IMR-90 (cell line): ENCODE measurements at regions not wholly inside any gene's neighbourhood (a gene's known extent, or its start where the extent isn't known, plus 50 kb on each side); places are given as distances from the start of the nearest gene placed in this dataset.

ENCODE experiments used
- ATAC-seq: fragments of 200-7000 bp; cut with Tn5 transposase; 2 replicates; pipeline ENCODE4 v1.9.1; 2020; ENCODE audit warnings: low read depth, mild to moderate bottlenecking, moderate library complexity
- BruUV-seq: library from RNA; stranded (reverse); fragments of 400-500 nt; replicated peaks from 2 replicates; lab custom pipeline; 2021; lab: Mats Ljungman, UMichigan
- CTCF ChIA-PET: fragments of 300-600 bp; formaldehyde crosslinking; extraction: SDS; loops from one replicate; lab custom pipeline; 2021; ENCODE audit warnings: antibody characterized with exemption; lab: Yijun Ruan, JAX
- POLR2A ChIA-PET: fragments of 300-600 bp; sonication (Branson Sonifier 250); formaldehyde crosslinking; loops from one replicate; lab custom pipeline; 2022; ENCODE audit warnings: antibody characterized with exemption; ENCODE audit not compliant: unreplicated experiment; lab: Charles Lee
- DNase-seq: peaks from one replicate; pipeline ENCODE4 v3.0.0; 2013
- H2AFZ ChIP-seq: replicated peaks from 2 replicates; pipeline ENCODE3; 2013; ENCODE audit warnings: low read length, mild to moderate bottlenecking; ENCODE audit not compliant: poor library complexity
- H2AK5ac ChIP-seq: 2 replicates; pipeline ENCODE4 v1.6.1; 2013; ENCODE audit warnings: low read depth, low read length, inconsistent platforms
- H2AK9ac ChIP-seq: replicated peaks from 2 replicates; pipeline ENCODE3; 2013; ENCODE audit warnings: mild to moderate bottlenecking, low read depth, low read length, moderate library complexity; ENCODE audit not compliant: poor library complexity
- H2BK120ac ChIP-seq: 2 replicates; pipeline ENCODE4 v1.6.1; 2013; ENCODE audit warnings: low read depth, low read length, inconsistent platforms
- H2BK15ac ChIP-seq: 3 replicates; pipeline ENCODE4 v1.6.1; 2013; ENCODE audit warnings: low read depth, low read length, inconsistent platforms
- H2BK20ac ChIP-seq: 2 replicates; pipeline ENCODE4 v1.6.1; 2013; ENCODE audit warnings: low read depth, mild to moderate bottlenecking, inconsistent platforms, low read length, moderate library complexity
- H2BK5ac ChIP-seq: 2 replicates; pipeline ENCODE4 v1.6.1; 2013; ENCODE audit warnings: mild to moderate bottlenecking, low read depth, low read length, inconsistent platforms; ENCODE audit not compliant: poor library complexity, severe bottlenecking
- H3K14ac ChIP-seq: replicated peaks from 2 replicates; pipeline ENCODE4 v1.6.1; 2013; ENCODE audit warnings: low read depth, low read length, inconsistent platforms
- H3K18ac ChIP-seq: 2 replicates; pipeline ENCODE4 v1.6.1; 2013; ENCODE audit warnings: low read depth, low read length, control low read depth
- H3K23ac ChIP-seq: 2 replicates; pipeline ENCODE4 v1.6.1; 2013; ENCODE audit warnings: low read depth, low read length, inconsistent platforms
- H3K27ac ChIP-seq: 2 replicates; pipeline ENCODE4 v1.5.1; 2013; ENCODE audit warnings: mild to moderate bottlenecking, control low read depth, low read length; ENCODE audit not compliant: insufficient read depth
- H3K27me3 ChIP-seq: 2 replicates; pipeline ENCODE4 v1.6.1; 2013; ENCODE audit warnings: low read length; ENCODE audit not compliant: control insufficient read depth, insufficient read depth
- H3K36me3 ChIP-seq: 2 replicates; pipeline ENCODE4 v1.6.1; 2013; ENCODE audit warnings: low read length, mixed read lengths; ENCODE audit not compliant: control insufficient read depth, insufficient read depth
- H3K4ac ChIP-seq: 2 replicates; pipeline ENCODE4 v1.6.1; 2013; ENCODE audit warnings: low read depth, low read length, inconsistent platforms
- H3K4me1 ChIP-seq: 2 replicates; pipeline ENCODE4 v1.6.1; 2013; ENCODE audit warnings: low read length, mixed read lengths; ENCODE audit not compliant: control insufficient read depth, insufficient read depth
- H3K4me2 ChIP-seq: 2 replicates; pipeline ENCODE4 v1.6.1; 2013; ENCODE audit warnings: low read depth, mild to moderate bottlenecking, control low read depth, low read length, moderate library complexity
- H3K4me3 ChIP-seq: 2 replicates; pipeline ENCODE4 v1.5.1; 2013; ENCODE audit warnings: low read depth, mild to moderate bottlenecking, control low read depth, low read length, moderate library complexity; ENCODE audit not compliant: insufficient read depth
- H3K56ac ChIP-seq: 2 replicates; pipeline ENCODE4 v1.6.1; 2013; ENCODE audit warnings: low read length, inconsistent platforms; ENCODE audit not compliant: insufficient read depth; ENCODE audit errors: extremely low read depth
- H3K79me1 ChIP-seq, 2 experiments: 2 replicates each; pipeline ENCODE4 v1.6.1; 2013; ENCODE audit warnings: low read length in 2 of 2, inconsistent platforms in 1 of 2, low read depth in 1 of 2
- H3K9ac ChIP-seq: 2 replicates; pipeline ENCODE4 v1.6.1; 2013; ENCODE audit warnings: low read depth, low read length, control low read depth
- H3K9me1 ChIP-seq: 2 replicates; pipeline ENCODE4 v1.6.1; 2013; ENCODE audit warnings: low read length, inconsistent platforms; ENCODE audit not compliant: insufficient read depth
- H3K9me3 ChIP-seq: 2 replicates; pipeline ENCODE4 v1.6.1; 2013; ENCODE audit warnings: low read length; ENCODE audit not compliant: control insufficient read depth, insufficient read depth
- H4K20me1 ChIP-seq: 2 replicates; pipeline ENCODE4 v1.6.1; 2013; ENCODE audit warnings: low read length, inconsistent platforms; ENCODE audit not compliant: insufficient read depth
- H4K5ac ChIP-seq: 2 replicates; pipeline ENCODE4 v1.6.1; 2013; ENCODE audit warnings: mild to moderate bottlenecking, low read depth, low read length, control low read depth
- H4K8ac ChIP-seq, 2 experiments: 2 replicates each; pipeline ENCODE4 v1.6.1; 2013; ENCODE audit warnings: low read depth in 2 of 2, low read length in 2 of 2, control low read depth in 1 of 2, inconsistent platforms in 1 of 2
- H4K91ac ChIP-seq: 2 replicates; pipeline ENCODE4 v1.6.1; 2013; ENCODE audit warnings: low read depth, low read length, inconsistent platforms; ENCODE audit not compliant: insufficient read depth
- BHLHE40 ChIP-seq: fragments of 150-350 bp; IDR thresholded peaks from 2 replicates; pipeline ENCODE4 v1.6.1; 2016; ENCODE audit warnings: mild to moderate bottlenecking, low read depth, low read length
- CHD1 ChIP-seq: IDR thresholded peaks from 2 replicates; pipeline ENCODE4 v1.6.1; 2012; ENCODE audit warnings: low read depth, low read length, improper control_type of control experiment
- FOS ChIP-seq: fragments of 150-350 bp; IDR thresholded peaks from 2 replicates; pipeline ENCODE4 v1.6.1; 2016; ENCODE audit warnings: low read depth, low read length
- MAFK ChIP-seq: IDR thresholded peaks from 2 replicates; pipeline ENCODE4 v1.6.1; 2012; ENCODE audit warnings: low read depth, low read length, improper control_type of control experiment
- NFE2L2 ChIP-seq: fragments of 150-350 bp; IDR thresholded peaks from 2 replicates; pipeline ENCODE4 v1.6.1; 2016; ENCODE audit warnings: low read depth, mild to moderate bottlenecking, low read length
- POLR2A ChIP-seq: IDR thresholded peaks from 2 replicates; pipeline ENCODE4 v1.6.1; 2012; ENCODE audit warnings: mild to moderate bottlenecking, low read depth, low read length
- RAD21 ChIP-seq: IDR thresholded peaks from 2 replicates; pipeline ENCODE4 v1.6.1; 2012; ENCODE audit warnings: low read length, improper control_type of control experiment
- RCOR1 ChIP-seq: IDR thresholded peaks from 2 replicates; pipeline ENCODE4 v1.6.1; 2012; ENCODE audit warnings: mild to moderate bottlenecking, low read length, improper control_type of control experiment; ENCODE audit not compliant: insufficient replicate concordance
- RFX5 ChIP-seq: IDR thresholded peaks from 2 replicates; pipeline ENCODE4 v1.8.0; 2012; ENCODE audit warnings: low read depth, mild to moderate bottlenecking, low read length, moderate library complexity
- WGBS, 2 experiments: methylation state at CpG; one replicate each; pipeline versions ENCODE4 v1.1.5 to v1.1.7; 2013; ENCODE audit warnings: missing lambda C conversion rate in 2 of 2; ENCODE audit not compliant: insufficient read length in 1 of 2; ENCODE audit errors: extremely low coverage in 2 of 2; 5-methylcytosine and 5-hydroxymethylcytosine counted together
- dilution Hi-C: fragments of 300-500 bp; cut with HindIII; formaldehyde crosslinking; loops from one replicate; pipeline ENCODE4 v1.14.3; 2018; ENCODE audit warnings: low sequenced_read_pairs; ENCODE audit not compliant: unreplicated experiment
- in situ Hi-C: fragments of 300-500 bp; cut with MboI; formaldehyde crosslinking; loops from 3 replicates; pipeline ENCODE4 v1.14.3; 2019; ENCODE audit warnings: low sequenced_read_pairs, inconsistent platforms, mixed read lengths
- intact Hi-C: fragments of 100-400 bp; cut with micrococcal nuclease; formaldehyde crosslinking; loops from 2 replicates; pipeline ENCODE4 v1.10.0; 2022
- TF ChIP-seq, protein P1 (sequence below): fragments of 150-350 bp; IDR thresholded peaks from 2 replicates; pipeline ENCODE4 v1.6.1; 2016; ENCODE audit warnings: low read depth, mild to moderate bottlenecking, low read length, moderate library complexity, borderline replicate concordance
- TF ChIP-seq, protein P2 (sequence below): fragments of 150-350 bp; IDR thresholded peaks from 2 replicates; pipeline ENCODE4 v1.6.1; 2017; ENCODE audit warnings: mild to moderate bottlenecking, antibody characterized with exemption, low read length, low read depth

DNA sequence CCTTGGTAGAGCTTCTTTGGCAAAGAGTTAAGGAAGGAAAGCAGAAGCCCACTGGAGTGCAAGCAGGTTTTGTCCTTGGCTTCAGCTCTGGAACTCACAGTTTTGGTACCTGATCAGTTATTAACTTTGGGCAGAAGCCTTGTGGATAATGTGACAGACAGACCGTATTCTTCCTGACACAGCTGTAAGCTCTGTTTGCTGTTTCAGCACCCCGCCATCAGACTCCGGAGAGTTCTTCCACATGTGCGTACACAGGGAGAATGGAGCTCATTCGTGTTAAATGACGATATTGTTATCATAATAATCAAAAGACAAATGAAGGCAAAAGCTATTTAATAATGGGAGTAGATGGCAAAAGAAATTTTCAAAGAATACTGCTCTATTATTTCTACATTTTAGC, 155.1 kb upstream of the ARGLU1 start:
- Histone ChIP-seq H3K79me1 (no peaks in the 10 kb centered on the region), H3K9ac (no peak overlapping the region), H3K9me3 (no peaks in the 10 kb centered on the region), H2BK5ac (no peak overlapping the region), H2BK20ac (no peak overlapping the region), H3K14ac (no peak overlapping the region), H2AK9ac (no peak overlapping the region), H2BK15ac (no peak overlapping the region), H4K8ac (no peak overlapping the region), H3K36me3 (no peaks in the 10 kb centered on the region), H3K4me1 (no peaks in the 10 kb centered on the region), H3K23ac (no peak overlapping the region), H2AK5ac (no peak overlapping the region), H3K4me2 (no peak overlapping the region), H2AFZ (no peak overlapping the region), H3K4me3 (no peak overlapping the region), H3K4ac (no peak overlapping the region), H3K27me3 (no peaks in the 10 kb centered on the region), H4K5ac (no peak overlapping the region), H4K20me1 (no peaks in the 10 kb centered on the region), H3K27ac (no peak overlapping the region), H3K18ac (no peak overlapping the region), H4K91ac (no peak overlapping the region), H2BK120ac (no peak overlapping the region), H3K9me1 (no peaks in the 10 kb centered on the region), H3K56ac (no peak overlapping the region)
- intact Hi-C loops (no loop called here), dilution Hi-C loops (no loop called here), in situ Hi-C loops (no loop called here)
- no peak for TF ChIP-seq NFE2L2
- TF ChIP-seq MAFK = no peak
- TF ChIP-seq, protein P1, sequence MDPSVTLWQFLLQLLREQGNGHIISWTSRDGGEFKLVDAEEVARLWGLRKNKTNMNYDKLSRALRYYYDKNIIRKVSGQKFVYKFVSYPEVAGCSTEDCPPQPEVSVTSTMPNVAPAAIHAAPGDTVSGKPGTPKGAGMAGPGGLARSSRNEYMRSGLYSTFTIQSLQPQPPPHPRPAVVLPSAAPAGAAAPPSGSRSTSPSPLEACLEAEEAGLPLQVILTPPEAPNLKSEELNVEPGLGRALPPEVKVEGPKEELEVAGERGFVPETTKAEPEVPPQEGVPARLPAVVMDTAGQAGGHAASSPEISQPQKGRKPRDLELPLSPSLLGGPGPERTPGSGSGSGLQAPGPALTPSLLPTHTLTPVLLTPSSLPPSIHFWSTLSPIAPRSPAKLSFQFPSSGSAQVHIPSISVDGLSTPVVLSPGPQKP = no peak
- TF ChIP-seq POLR2A = no peak
- TF ChIP-seq RAD21 = no peak
- TF ChIP-seq RCOR1 = no peak
- no peak for TF ChIP-seq BHLHE40
- TF ChIP-seq CHD1 = no peak
- no peak for TF ChIP-seq RFX5
- no peak for TF ChIP-seq FOS
- TF ChIP-seq, protein P2, sequence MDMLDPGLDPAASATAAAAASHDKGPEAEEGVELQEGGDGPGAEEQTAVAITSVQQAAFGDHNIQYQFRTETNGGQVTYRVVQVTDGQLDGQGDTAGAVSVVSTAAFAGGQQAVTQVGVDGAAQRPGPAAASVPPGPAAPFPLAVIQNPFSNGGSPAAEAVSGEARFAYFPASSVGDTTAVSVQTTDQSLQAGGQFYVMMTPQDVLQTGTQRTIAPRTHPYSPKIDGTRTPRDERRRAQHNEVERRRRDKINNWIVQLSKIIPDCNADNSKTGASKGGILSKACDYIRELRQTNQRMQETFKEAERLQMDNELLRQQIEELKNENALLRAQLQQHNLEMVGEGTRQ = no peak
- ChIA-PET POLR2A (no interaction called here), CTCF (interaction anchor here (0.8 kb wide), 1 partner anchor 37 kb away, joined by 3 read pairs; no protein-coding TSS in a partner anchor)
- ATAC-seq = no peak
- DNase-seq = no peak
- no CpG with 5 or more reads among the region's 6 CpGs for WGBS, 2 experiments
- no TSS peak for BruUV-seq
